OCI-LY3 (cell line): ENCODE measurements at regions not wholly inside any gene's neighbourhood (a gene's known extent, or its start where the extent isn't known, plus 50 kb on each side); places are given as distances from the start of the nearest gene placed in this dataset.

ENCODE experiments used
- EZH2phosphoT487 ChIP-seq: fragments of 200-600 bp; shearing (Covaris generic); IDR thresholded peaks from 2 replicates; pipeline ENCODE4 v1.6.1; 2018; ENCODE audit warnings: antibody characterized with exemption, mixed run types, low read depth
- TF ChIP-seq, protein P1 (sequence below): fragments of 200-600, 300-600 bp; sonication (generic); IDR thresholded peaks from 2 replicates; pipeline ENCODE4 v1.5.1; 2014; ENCODE audit warnings: antibody characterized with exemption, low read length, low read depth

DNA sequence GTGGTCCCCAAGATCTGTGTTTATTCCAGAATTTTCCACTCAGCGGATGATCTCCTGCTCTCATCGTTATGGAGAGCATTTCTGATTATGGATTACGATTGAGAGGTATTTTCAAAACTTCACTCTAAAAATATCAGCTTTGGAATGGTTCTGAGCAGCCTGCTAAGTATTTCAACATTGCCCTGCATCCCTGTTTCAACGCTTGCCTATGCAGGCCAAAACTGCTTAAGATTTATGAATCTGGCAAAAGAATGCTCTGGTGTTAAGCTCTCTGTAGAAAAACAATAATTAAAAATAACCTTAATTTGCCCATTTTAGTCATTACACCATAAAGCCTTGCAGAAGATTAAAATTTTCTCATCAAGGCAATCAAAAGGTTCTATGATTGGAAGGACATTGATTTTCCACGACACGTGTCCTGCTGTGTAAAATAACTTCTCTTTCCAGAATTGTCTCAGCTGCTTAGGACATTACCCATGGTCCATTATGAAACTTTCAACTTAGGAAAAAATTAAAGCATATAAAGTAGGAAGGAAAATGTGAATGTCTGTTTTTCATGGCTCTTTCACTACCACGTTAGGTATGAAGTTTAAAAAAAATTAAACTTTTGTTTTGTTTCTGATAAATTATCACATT, 229.9 kb downstream of the ACKR3 start:
- TF ChIP-seq, protein P1, sequence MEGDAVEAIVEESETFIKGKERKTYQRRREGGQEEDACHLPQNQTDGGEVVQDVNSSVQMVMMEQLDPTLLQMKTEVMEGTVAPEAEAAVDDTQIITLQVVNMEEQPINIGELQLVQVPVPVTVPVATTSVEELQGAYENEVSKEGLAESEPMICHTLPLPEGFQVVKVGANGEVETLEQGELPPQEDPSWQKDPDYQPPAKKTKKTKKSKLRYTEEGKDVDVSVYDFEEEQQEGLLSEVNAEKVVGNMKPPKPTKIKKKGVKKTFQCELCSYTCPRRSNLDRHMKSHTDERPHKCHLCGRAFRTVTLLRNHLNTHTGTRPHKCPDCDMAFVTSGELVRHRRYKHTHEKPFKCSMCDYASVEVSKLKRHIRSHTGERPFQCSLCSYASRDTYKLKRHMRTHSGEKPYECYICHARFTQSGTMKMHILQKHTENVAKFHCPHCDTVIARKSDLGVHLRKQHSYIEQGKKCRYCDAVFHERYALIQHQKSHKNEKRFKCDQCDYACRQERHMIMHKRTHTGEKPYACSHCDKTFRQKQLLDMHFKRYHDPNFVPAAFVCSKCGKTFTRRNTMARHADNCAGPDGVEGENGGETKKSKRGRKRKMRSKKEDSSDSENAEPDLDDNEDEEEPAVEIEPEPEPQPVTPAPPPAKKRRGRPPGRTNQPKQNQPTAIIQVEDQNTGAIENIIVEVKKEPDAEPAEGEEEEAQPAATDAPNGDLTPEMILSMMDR = no peak
- no peak for TF ChIP-seq EZH2phosphoT487
